ENCODE measurements at regions not wholly inside any gene's neighbourhood (a gene's known extent, or its start where the extent isn't known, plus 50 kb on each side); places are given as distances from the start of the nearest gene placed in this dataset.
"Not testable (repeated sequence)": the region's sequence is repeated elsewhere in the genome, so short reads cannot be mapped to it uniquely, and the experiment has no call there.

DNA sequence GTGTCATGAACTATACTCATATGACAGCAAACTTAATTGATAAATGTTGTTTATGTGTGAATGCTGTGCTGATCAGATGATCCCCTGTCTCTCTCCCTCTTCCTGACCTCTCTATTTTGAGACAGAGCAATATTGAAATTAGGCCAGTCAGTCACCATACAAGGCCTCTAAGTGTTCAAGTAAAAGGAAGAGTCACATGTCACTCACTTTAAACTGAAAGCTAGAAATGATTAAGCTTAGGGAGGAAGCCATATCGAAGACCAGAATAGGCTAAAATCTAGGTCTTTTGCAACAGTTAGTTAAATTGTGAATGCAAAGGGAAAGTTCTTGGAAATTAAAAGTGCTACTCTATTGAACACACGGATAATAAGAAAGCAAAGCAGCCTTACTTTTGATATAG is 498.6 kb downstream of the ZPLD1 start:
- DNase-seq (ENCODE audit: low spot score), result no peak
- TF ChIP-seq, protein P1, sequence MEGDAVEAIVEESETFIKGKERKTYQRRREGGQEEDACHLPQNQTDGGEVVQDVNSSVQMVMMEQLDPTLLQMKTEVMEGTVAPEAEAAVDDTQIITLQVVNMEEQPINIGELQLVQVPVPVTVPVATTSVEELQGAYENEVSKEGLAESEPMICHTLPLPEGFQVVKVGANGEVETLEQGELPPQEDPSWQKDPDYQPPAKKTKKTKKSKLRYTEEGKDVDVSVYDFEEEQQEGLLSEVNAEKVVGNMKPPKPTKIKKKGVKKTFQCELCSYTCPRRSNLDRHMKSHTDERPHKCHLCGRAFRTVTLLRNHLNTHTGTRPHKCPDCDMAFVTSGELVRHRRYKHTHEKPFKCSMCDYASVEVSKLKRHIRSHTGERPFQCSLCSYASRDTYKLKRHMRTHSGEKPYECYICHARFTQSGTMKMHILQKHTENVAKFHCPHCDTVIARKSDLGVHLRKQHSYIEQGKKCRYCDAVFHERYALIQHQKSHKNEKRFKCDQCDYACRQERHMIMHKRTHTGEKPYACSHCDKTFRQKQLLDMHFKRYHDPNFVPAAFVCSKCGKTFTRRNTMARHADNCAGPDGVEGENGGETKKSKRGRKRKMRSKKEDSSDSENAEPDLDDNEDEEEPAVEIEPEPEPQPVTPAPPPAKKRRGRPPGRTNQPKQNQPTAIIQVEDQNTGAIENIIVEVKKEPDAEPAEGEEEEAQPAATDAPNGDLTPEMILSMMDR (IDR thresholded peaks at IDR 0.05; ENCODE audit: extremely low read depth, missing control alignments), result no peak

DNA sequence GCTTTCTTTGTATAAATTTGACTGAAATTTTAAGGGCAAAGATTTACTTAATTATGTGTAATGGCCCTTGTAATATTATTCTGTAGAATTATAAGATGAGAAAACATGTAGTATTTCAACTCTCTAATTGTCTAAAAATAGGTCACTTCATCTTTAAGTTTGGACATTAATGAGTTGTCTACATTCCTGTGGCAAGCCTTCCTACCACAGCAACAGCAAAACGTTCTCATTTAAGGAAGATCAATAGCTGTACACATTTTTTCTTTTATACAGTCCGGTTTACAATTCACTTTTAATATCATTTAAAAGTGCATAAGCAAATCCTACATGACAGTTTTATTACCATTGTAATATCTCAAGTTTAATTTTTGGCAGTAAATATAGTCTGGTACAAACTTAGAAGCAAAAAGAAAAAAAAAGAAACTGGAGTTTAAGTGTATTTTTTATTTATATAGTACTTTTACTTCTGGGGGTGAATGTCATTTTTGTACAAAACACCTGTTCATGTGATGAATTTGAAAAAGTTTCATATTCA is 501.8 kb downstream of the ZPLD1 start:
- DNase-seq (ENCODE audit: low spot score), result no peak
- TF ChIP-seq, protein P1 (IDR thresholded peaks at IDR 0.05; ENCODE audit: extremely low read depth, missing control alignments), result no peak

DNA sequence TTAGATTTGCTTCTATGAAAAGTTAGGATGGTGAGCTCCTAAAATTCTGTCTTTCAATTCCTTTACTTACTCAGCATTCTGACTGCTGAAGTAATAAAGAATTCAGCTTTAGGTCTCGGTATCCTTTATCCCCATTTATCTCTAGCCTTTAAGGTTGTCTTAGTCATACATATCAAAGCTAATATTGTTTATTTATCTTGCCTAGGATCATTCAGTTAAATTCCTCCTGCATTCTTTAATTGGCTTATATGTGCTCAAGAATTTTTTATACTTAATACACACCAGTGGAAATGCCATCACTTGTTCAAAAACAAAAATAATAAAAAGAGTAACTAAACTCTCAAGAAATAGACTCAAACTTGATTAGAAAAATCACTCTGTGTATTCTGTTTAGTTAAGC is 507.0 kb downstream of the ZPLD1 start:
- TF ChIP-seq, protein P1 (IDR thresholded peaks at IDR 0.05; ENCODE audit: extremely low read depth, missing control alignments), result no peak
- no peak for DNase-seq (ENCODE audit: low spot score)

DNA sequence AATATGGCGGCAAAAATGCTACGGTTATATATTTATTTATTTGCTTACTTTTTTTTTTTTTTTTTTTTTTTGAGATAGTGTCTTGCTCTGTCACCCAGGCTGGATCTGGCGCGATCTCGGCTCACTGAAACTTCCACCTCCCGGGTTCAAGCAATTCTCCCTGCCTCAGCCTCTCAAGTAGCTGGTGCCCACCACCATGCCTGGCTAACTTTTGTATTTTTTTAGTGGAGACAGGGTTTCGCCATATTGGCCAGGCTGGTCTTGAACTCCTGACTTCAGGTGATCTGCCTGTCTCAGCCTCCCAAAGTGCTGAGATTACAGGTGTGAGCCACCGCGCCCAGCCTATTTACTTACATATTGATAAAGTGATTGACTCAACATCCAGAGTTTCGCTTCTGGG is 511.6 kb downstream of the ZPLD1 start:
- not testable (repeated sequence) for DNase-seq (ENCODE audit: low spot score)

DNA sequence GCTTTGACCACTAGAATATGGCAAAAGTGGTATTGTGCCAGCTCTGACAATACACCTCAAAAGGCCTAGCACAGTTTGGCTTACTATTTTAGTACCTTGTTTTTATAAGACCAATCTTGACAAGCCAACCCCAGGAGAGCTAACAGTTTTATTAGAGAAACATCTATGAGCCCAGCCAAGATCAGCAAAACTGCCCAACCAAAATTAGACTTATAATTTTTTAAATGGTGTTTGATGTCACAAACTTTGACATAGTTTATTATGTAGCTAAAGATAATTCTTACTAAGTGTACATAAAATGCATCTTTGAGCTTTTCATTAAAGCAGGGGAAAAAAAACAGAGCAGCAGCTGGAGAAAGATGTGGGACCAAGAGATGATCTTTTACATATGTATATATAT is 537.5 kb downstream of the ZPLD1 start:
- TF ChIP-seq, protein P1 (IDR thresholded peaks at IDR 0.05; ENCODE audit: extremely low read depth, missing control alignments), result no peak
- no peak for DNase-seq (ENCODE audit: low spot score)

DNA sequence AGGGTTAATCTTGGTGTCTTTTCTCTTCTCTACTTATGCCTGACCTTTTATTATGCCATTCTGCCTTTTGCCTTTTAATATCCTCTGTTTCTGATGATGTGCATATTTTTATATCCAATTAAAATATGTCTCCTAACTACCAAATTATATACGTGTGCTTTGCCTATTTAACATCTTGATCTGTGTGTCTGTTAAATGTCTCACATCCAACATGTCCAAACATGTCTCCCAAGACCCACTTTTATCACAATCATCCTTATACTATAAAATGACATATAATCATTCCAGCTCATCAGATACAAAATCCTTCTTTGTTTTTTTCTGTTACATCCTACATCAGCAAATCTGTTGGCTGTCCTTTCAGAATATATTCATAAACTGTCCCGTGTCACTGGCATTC is 539.5 kb downstream of the ZPLD1 start:
- TF ChIP-seq, protein P1 (IDR thresholded peaks at IDR 0.05; ENCODE audit: extremely low read depth, missing control alignments), result no peak
- DNase-seq (ENCODE audit: low spot score), result no peak

DNA sequence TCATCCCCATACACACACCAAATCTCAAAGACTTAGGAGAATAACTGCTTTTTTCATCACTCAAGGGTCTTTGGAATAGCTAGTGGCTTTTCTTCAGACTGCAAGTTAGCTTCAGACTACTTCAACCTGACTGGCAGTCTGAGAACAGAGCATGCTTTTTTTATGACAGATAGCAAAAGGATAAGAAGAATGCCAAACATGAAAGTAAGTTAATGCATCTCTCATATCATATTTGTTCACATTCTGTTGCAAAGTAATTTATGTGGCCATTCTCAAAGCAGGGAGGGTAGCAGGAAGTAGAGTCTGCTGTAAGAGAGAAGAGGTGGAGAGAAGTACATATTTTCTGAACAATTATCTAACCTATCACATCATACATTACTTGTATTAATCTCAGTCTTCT is 544.4 kb downstream of the ZPLD1 start:
- DNase-seq (ENCODE audit: low spot score), result no peak

More for the DNA sequence above, 544.4 kb downstream of the ZPLD1 start:
- TF ChIP-seq, protein P1 (IDR thresholded peaks at IDR 0.05; ENCODE audit: extremely low read depth, missing control alignments), result no peak

Measured in GM20000 (cell line).